ENCODE measurements at regions not wholly inside any gene's neighbourhood (a gene's known extent, or its start where the extent isn't known, plus 50 kb on each side); places are given as distances from the start of the nearest gene placed in this dataset.

DNA sequence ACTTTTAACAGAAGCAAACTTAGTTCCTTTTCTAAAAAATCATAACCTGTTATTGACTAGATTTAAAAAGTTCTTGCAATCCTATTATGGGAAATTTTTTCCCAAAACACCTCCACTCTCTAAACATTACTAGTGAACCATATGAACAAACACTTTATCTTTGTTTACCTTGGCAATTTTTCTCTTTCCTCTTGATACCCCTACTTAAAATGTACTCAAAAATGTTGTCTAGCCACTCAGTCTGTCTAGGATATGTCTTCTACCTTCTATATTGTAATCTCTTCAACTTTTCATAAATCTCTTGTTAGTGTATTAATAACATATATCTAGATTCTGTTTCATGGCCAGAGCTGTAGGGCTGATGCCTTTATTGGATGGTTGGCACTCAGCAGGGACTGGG, 630.0 kb upstream of the GRM3 start:
- TF ChIP-seq POLR2A (IDR thresholded peaks at IDR 0.05; ENCODE audit: borderline replicate concordance, extremely low read depth, insufficient read depth, insufficient read length) (no peak), EZH2 (IDR thresholded peaks at IDR 0.05) (no peak), SIN3A (IDR thresholded peaks at IDR 0.05; ENCODE audit: low read depth) (no peak), ZNF274 (IDR thresholded peaks at IDR 0.05; ENCODE audit: low read depth, low read length) (no peak), POLR2AphosphoS5 (IDR thresholded peaks at IDR 0.05; ENCODE audit: low read depth, low read length) (no peak), SP1 (IDR thresholded peaks at IDR 0.05; ENCODE audit: low read depth) (no peak), MAX (IDR thresholded peaks at IDR 0.05) (no peak), ATF3 (IDR thresholded peaks at IDR 0.05) (no peak)
- TF ChIP-seq, protein P1, sequence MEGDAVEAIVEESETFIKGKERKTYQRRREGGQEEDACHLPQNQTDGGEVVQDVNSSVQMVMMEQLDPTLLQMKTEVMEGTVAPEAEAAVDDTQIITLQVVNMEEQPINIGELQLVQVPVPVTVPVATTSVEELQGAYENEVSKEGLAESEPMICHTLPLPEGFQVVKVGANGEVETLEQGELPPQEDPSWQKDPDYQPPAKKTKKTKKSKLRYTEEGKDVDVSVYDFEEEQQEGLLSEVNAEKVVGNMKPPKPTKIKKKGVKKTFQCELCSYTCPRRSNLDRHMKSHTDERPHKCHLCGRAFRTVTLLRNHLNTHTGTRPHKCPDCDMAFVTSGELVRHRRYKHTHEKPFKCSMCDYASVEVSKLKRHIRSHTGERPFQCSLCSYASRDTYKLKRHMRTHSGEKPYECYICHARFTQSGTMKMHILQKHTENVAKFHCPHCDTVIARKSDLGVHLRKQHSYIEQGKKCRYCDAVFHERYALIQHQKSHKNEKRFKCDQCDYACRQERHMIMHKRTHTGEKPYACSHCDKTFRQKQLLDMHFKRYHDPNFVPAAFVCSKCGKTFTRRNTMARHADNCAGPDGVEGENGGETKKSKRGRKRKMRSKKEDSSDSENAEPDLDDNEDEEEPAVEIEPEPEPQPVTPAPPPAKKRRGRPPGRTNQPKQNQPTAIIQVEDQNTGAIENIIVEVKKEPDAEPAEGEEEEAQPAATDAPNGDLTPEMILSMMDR (IDR thresholded peaks at IDR 0.05 in 2 of 3, conservative IDR thresholded peaks at IDR 0.05 in 1 of 3; ENCODE audit: borderline replicate concordance in 1 of 3, insufficient read depth in 1 of 3, low read depth in 2 of 3, low read length in 2 of 3): no peak
- TF ChIP-seq, protein P2, sequence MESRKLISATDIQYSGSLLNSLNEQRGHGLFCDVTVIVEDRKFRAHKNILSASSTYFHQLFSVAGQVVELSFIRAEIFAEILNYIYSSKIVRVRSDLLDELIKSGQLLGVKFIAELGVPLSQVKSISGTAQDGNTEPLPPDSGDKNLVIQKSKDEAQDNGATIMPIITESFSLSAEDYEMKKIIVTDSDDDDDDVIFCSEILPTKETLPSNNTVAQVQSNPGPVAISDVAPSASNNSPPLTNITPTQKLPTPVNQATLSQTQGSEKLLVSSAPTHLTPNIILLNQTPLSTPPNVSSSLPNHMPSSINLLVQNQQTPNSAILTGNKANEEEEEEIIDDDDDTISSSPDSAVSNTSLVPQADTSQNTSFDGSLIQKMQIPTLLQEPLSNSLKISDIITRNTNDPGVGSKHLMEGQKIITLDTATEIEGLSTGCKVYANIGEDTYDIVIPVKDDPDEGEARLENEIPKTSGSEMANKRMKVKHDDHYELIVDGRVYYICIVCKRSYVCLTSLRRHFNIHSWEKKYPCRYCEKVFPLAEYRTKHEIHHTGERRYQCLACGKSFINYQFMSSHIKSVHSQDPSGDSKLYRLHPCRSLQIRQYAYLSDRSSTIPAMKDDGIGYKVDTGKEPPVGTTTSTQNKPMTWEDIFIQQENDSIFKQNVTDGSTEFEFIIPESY (IDR thresholded peaks at IDR 0.05; ENCODE audit: extremely low read depth, insufficient replicate concordance, low read length): no peak
